Skeletal muscle tissue (tissue), 3 donors: ENCODE measurements at regions not wholly inside any gene's neighbourhood (a gene's known extent, or its start where the extent isn't known, plus 50 kb on each side); places are given as distances from the start of the nearest gene placed in this dataset.

Experiments
- H3K27ac ChIP-seq: one replicate; pipeline ENCODE4 v1.7.0; 2013; ENCODE audit warnings: mild to moderate bottlenecking, low read depth, low read length, inconsistent platforms
- H3K27me3 ChIP-seq, 3 donors: one replicate each; pipeline ENCODE4 v1.7.0; 2013; ENCODE audit warnings: low read length in 3 of 3; ENCODE audit not compliant: control insufficient read depth in 3 of 3, insufficient read depth in 3 of 3
- H3K36me3 ChIP-seq, 3 donors: one replicate each; pipeline ENCODE4 v1.7.0; 2013; ENCODE audit warnings: low read length in 3 of 3; ENCODE audit not compliant: control insufficient read depth in 3 of 3, insufficient read depth in 3 of 3
- H3K4me1 ChIP-seq, 3 donors: one replicate each; pipeline ENCODE4 v1.7.0; 2013; ENCODE audit warnings: low read length in 3 of 3, mild to moderate bottlenecking in 3 of 3; ENCODE audit not compliant: control insufficient read depth in 3 of 3, insufficient read depth in 3 of 3
- H3K4me3 ChIP-seq, 3 donors: one replicate each; pipeline ENCODE4 v1.7.0; 2013; ENCODE audit warnings: low read length in 3 of 3
- H3K9ac ChIP-seq, 3 donors: one replicate each; pipeline ENCODE4 v1.7.0; 2013; ENCODE audit warnings: low read length in 3 of 3, mild to moderate bottlenecking in 3 of 3, moderate library complexity in 2 of 3, low read depth in 1 of 3
- H3K9me3 ChIP-seq, 3 donors: one replicate each; pipeline ENCODE4 v1.7.0; 2013; ENCODE audit warnings: low read length in 3 of 3; ENCODE audit not compliant: control insufficient read depth in 3 of 3
- donor health status: Osteomylitis.

DNA sequence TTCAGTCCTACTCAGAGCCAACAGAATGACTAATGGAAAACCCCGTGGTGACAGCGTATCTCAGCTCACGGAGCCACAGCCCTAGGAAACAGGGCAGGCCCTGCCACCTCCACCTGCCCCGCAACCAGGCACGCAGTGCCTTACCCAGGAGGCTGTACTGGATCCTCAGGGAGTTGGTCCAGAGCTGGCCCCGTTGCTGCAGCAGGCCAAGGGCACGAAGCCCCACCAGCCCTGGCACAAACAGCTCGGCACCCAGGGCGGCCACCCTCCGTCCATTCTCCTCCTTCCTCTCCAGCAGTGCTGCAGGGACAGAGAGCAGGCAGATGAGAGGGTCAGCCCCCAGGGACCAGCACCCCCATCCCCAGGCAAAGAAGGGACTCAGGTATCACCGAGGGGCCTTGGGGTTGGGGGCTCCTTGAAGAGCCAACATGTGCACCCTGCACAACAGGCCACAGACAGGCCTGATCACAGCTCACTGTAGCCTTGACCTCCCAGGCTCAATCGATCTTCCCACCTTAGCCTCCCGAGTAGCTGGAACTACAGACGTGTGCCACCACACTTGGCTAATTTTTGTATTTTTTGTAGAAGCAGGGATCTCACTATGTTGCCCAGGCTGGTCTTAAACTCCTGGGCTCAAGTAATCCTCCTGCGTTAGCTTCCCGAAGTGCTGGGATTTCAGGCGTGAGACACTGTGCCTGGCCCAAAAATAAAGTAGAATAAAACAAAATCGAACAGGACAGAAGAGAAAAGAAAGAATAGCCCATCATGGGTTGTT, 115.7 kb downstream of the RMI2 start:
- Histone ChIP-seq H3K4me3 (no peak overlapping the region), H3K27me3 (no peaks in the 10 kb centered on the region), H3K9me3 (no peaks in the 10 kb centered on the region), H3K9ac (no peak overlapping the region), H3K27ac (no peak overlapping the region), H3K4me1 (no peaks in the 10 kb centered on the region), H3K36me3 (no peaks in the 10 kb centered on the region)

DNA sequence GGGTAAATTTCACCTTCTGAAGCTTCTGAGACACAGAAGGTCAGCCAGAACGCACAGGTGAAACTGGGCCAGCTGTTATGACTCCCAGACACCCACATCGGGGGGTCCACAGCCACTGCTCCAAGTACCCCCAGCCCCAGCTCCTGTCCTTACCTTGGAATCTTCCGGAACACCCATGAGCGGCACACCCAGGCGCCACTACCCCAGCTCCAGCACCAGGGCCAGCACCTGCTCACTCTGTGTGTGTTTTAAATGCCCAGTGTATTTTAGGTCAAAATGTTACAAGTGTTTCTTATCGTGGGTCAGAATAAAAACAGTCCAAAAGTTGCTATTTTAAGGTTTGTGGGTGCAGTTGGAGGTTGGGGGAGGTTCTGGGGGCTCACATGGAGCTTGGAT, 116.3 kb downstream of the RMI2 start:
- H3K27ac ChIP-seq: no peak overlapping the region
- H3K4me3 ChIP-seq: no peak overlapping the region
- no peaks in the 10 kb centered on the region for H3K27me3 ChIP-seq
- no peaks in the 10 kb centered on the region for H3K9me3 ChIP-seq
- no peaks in the 10 kb centered on the region for H3K36me3 ChIP-seq
- H3K4me1 ChIP-seq: no peaks in the 10 kb centered on the region
- no peak overlapping the region for H3K9ac ChIP-seq

- H3K9me3 ChIP-seq: no peaks in the 10 kb centered on the region
- H3K4me1 ChIP-seq: no peaks in the 10 kb centered on the region
- no peaks in the 10 kb centered on the region for H3K27me3 ChIP-seq
- no peak overlapping the region for H3K9ac ChIP-seq
- H3K27ac ChIP-seq: no peak overlapping the region
- H3K4me3 ChIP-seq: no peak overlapping the region
- no peaks in the 10 kb centered on the region for H3K36me3 ChIP-seq
Measured at GRCh38 chr16:11462036-11462435, 116.8 kb downstream of the RMI2 start.

DNA sequence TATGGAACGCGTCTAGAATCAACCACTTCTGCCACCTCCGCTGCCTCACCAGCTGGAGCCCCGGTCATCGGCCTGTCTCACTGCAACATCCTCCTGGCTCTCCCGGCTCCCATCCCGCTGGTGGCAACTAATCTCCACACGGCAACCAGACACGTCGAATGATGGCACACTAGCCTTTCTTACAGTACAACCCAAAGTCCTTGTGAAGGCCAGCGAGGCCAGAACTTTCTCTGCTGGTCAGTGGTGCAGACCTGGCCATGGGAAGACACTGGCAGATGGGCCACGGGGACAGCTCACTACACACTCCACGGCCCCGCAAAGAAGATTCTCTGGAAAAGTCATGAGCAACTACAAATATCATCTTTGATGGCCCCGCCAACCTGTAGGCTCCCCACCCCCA, 117.6 kb downstream of the RMI2 start:
- Histone ChIP-seq H3K9ac (no peak overlapping the region), H3K4me1 (no peaks in the 10 kb centered on the region), H3K9me3 (no peaks in the 10 kb centered on the region), H3K27ac (no peak overlapping the region), H3K4me3 (no peak overlapping the region), H3K36me3 (no peaks in the 10 kb centered on the region), H3K27me3 (no peaks in the 10 kb centered on the region)

DNA sequence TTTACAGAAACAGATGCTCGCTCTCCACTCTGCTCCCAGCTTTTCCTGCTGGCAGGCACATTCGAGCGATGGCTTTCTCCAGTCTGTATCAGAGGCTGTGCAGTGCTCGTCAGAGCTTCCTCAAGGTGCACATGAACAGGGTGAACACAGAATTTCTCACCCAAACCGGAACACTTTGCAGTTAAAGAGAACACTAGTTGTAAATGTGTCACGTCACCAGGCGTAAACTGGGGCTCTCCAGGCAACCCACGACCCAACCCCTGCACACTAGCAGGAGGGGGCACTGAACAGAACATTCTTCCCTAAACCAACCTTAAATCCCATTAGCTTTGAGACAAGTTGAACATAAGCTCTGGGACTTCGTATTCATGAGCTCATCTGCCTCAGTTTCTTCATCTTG, 119.0 kb downstream of the RMI2 start:
- H3K9ac ChIP-seq: no peak overlapping the region
- no peaks in the 10 kb centered on the region for H3K36me3 ChIP-seq
- no peaks in the 10 kb centered on the region for H3K4me1 ChIP-seq
- no peak overlapping the region for H3K27ac ChIP-seq
- H3K27me3 ChIP-seq: no peaks in the 10 kb centered on the region
- H3K9me3 ChIP-seq: no peaks in the 10 kb centered on the region
- no peak overlapping the region for H3K4me3 ChIP-seq

DNA sequence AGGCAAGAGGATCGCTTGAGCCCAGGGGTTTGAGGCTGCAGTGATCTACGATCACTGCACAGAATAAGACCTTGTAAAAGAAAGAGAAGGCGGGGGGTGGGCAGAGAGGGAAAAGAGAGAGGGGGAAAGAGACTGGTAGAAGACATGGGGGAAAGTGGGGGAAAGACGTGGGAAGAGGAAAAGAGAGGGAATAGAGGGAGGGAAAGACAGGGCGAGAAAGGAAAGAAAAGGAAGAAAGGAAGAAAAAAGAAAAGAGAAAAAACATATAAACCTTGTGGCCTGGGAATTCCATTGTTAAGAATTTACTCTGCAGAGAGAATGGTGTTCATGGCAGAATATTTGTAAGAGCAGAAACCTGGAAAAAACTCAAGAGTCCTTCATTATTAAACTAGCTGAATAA, 120.4 kb downstream of the RMI2 start:
- Histone ChIP-seq H3K4me1 (no peaks in the 10 kb centered on the region), H3K27ac (no peak overlapping the region), H3K4me3 (no peak overlapping the region), H3K9me3 (no peaks in the 10 kb centered on the region), H3K36me3 (no peaks in the 10 kb centered on the region), H3K9ac (no peak overlapping the region), H3K27me3 (no peaks in the 10 kb centered on the region)

- Histone ChIP-seq H3K9ac (no peak overlapping the region), H3K4me3 (no peak overlapping the region), H3K36me3 (no peaks in the 10 kb centered on the region), H3K9me3 (no peaks in the 10 kb centered on the region), H3K27me3 (no peaks in the 10 kb centered on the region), H3K4me1 (no peaks in the 10 kb centered on the region), H3K27ac (no peak overlapping the region)
Measured at GRCh38 chr16:11470676-11471415, 115.9 kb downstream of the LITAF start.

- H3K9ac ChIP-seq: no peak overlapping the region
- H3K4me3 ChIP-seq: no peak overlapping the region
- H3K4me1 ChIP-seq: no peaks in the 10 kb centered on the region
- no peaks in the 10 kb centered on the region for H3K9me3 ChIP-seq
- H3K36me3 ChIP-seq: no peaks in the 10 kb centered on the region
- H3K27ac ChIP-seq: no peak overlapping the region
- no peaks in the 10 kb centered on the region for H3K27me3 ChIP-seq
Measured at GRCh38 chr16:11471548-11471947, 115.2 kb downstream of the LITAF start.

DNA sequence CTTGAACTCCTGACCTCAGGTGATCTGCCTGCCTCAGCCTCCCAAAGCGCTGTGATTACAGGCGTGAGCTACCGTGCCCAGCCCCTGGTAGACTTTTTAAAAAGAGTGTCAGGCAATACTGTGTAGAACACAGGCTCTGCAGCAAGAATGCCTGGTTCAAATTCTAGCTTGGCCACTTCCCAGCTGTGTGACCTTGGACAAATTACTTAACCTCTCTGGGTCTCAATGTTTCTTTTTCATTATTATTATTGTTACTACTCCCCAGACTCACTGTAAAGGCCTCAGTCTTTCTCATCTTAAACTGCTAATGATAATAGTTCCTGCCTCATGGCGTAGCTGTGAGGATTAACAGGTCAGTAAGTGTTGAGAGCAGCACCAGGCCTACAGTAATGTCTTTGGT, 114.3 kb downstream of the LITAF start:
- Histone ChIP-seq H3K27me3 (no peaks in the 10 kb centered on the region), H3K36me3 (peaks cover 0 to under 1% (median 0%) of the 10 kb centered on the region in 3 donors), H3K9ac (no peak overlapping the region), H3K9me3 (no peaks in the 10 kb centered on the region), H3K27ac (no peak overlapping the region), H3K4me3 (no peak overlapping the region), H3K4me1 (no peaks in the 10 kb centered on the region)

- no peak overlapping the region for H3K27ac ChIP-seq
- H3K4me1 ChIP-seq: no peaks in the 10 kb centered on the region
- no peak overlapping the region for H3K9ac ChIP-seq
- no peaks in the 10 kb centered on the region for H3K27me3 ChIP-seq
- H3K9me3 ChIP-seq: no peaks in the 10 kb centered on the region
- peaks cover 0 to 2% (median 0%) of the 10 kb centered on the region in 3 donors for H3K36me3 ChIP-seq
- H3K4me3 ChIP-seq: no peak overlapping the region
Measured at GRCh38 chr16:11472851-11473250, 113.9 kb downstream of the LITAF start.
